GM12878 (cell line): ENCODE measurements at regions not wholly inside any gene's neighbourhood (a gene's known extent, or its start where the extent isn't known, plus 50 kb on each side); places are given as distances from the start of the nearest gene placed in this dataset.

ENCODE experiments used
- ATAC-seq: fragments of 200-7000 bp; cut with Tn5 transposase; 3 replicates; pipeline ENCODE4 v1.9.1; 2020; ENCODE audit warnings: mild to moderate bottlenecking, moderate library complexity
- BruUV-seq: library from RNA; stranded (reverse); fragments of 400-500 nt; replicated peaks from 2 replicates; lab custom pipeline; 2021; lab: Mats Ljungman, UMichigan
- CTCF ChIA-PET: fragments of 300-600 bp; sonication (Branson Sonifier 250); formaldehyde crosslinking; extraction: SDS; loops from one replicate; lab custom pipeline; 2021; ENCODE audit warnings: inconsistent platforms; lab: Yijun Ruan, JAX
- POLR2A ChIA-PET: fragments of 350-600 bp; formaldehyde crosslinking; extraction: SDS; loops from one replicate; lab custom pipeline; 2021; ENCODE audit warnings: inconsistent platforms; lab: Charles Lee
- RAD21 ChIA-PET: fragments of 300-600 bp; sonication (Branson Sonifier 250); formaldehyde crosslinking; loops from one replicate; lab custom pipeline; 2023; ENCODE audit warnings: antibody characterized with exemption; ENCODE audit not compliant: unreplicated experiment; lab: Charles Lee
- SMC1A ChIA-PET: fragments of 300-600 bp; sonication (Branson Sonifier 250); formaldehyde crosslinking; loops from one replicate; lab custom pipeline; 2023; ENCODE audit not compliant: unreplicated experiment, uncharacterized antibody; lab: Charles Lee
- DNase-seq: peaks from one replicate; pipeline ENCODE4 v3.0.0-alpha.2; 2011; ENCODE audit warnings: low read depth, low spot score
- FAIRE-seq: peaks from 3 replicates; lab custom pipeline; 2011; peaks lifted over from hg19 to GRCh38; lab: Jason Lieb, UNC
- H2AFZ ChIP-seq: 2 replicates; pipeline ENCODE4 v1.6.0; 2011; ENCODE audit warnings: low read depth, low read length, control low read depth; ENCODE audit not compliant: control insufficient read depth
- H3K27ac ChIP-seq: 2 replicates; pipeline ENCODE4 v1.5.1; 2011; ENCODE audit warnings: control low read depth; ENCODE audit not compliant: control insufficient read depth, insufficient read depth
- H3K27me3 ChIP-seq, 2 experiments: replicated peaks in 1 of 2; 2 replicates each; pipeline versions ENCODE4 v1.6.0 to v1.6.1; 2011; ENCODE audit warnings: low read length in 1 of 2; ENCODE audit not compliant: control insufficient read depth in 2 of 2, insufficient read depth in 2 of 2
- H3K36me3 ChIP-seq, 2 experiments: 2 replicates each; pipeline ENCODE4 v1.5.1; 2011; ENCODE audit warnings: low read length in 1 of 2; ENCODE audit not compliant: control insufficient read depth in 2 of 2, insufficient read depth in 2 of 2
- H3K4me1 ChIP-seq: 2 replicates; pipeline ENCODE4 v1.6.1; 2011; ENCODE audit warnings: mild to moderate bottlenecking, low read length, moderate library complexity, mixed read lengths; ENCODE audit not compliant: control insufficient read depth, insufficient read depth
- H3K4me2 ChIP-seq: 2 replicates; pipeline ENCODE4 v1.6.0; 2011; ENCODE audit warnings: control low read depth; ENCODE audit not compliant: control insufficient read depth, insufficient read depth
- H3K4me3 ChIP-seq: fragments of 200-600 bp; sonication (generic); 2 replicates; pipeline ENCODE4 v1.5.1; 2016
- H3K79me2 ChIP-seq: 2 replicates; pipeline ENCODE4 v1.6.0; 2011; ENCODE audit warnings: low read length; ENCODE audit not compliant: control insufficient read depth, insufficient read depth
- H3K9ac ChIP-seq: 2 replicates; pipeline ENCODE4 v1.8.0; 2011; ENCODE audit warnings: low read length, control low read depth, mixed read lengths; ENCODE audit not compliant: control insufficient read depth, insufficient read depth
- H3K9me3 ChIP-seq: replicated peaks from 3 replicates; pipeline ENCODE4 v1.5.1; 2011; ENCODE audit warnings: mild to moderate bottlenecking, low read length; ENCODE audit not compliant: control insufficient read depth, insufficient read depth
- H4K20me1 ChIP-seq: 2 replicates; pipeline ENCODE4 v1.6.0; 2011; ENCODE audit not compliant: control insufficient read depth, insufficient read depth
- ASH2L ChIP-seq: fragments of 300-600, 200-600 bp; sonication (generic); IDR thresholded peaks from 2 replicates; pipeline ENCODE4 v1.6.1; 2017; ENCODE audit warnings: low read depth, mild to moderate bottlenecking, borderline replicate concordance
- CHD2 ChIP-seq: IDR thresholded peaks from 2 replicates; pipeline ENCODE4 v1.6.1; 2011; ENCODE audit warnings: low read depth, low read length, improper control_type of control experiment, borderline replicate concordance
- IRF4 ChIP-seq: IDR thresholded peaks from 2 replicates; pipeline ENCODE4 v1.6.1; 2011; ENCODE audit warnings: low read depth, low read length
- KDM1A ChIP-seq: fragments of 200-600 bp; sonication (generic); IDR thresholded peaks from 2 replicates; pipeline ENCODE4 v1.6.1; 2016; ENCODE audit warnings: borderline replicate concordance
- NRF1 ChIP-seq: conservative IDR thresholded peaks from 2 replicates; pipeline ENCODE4 v1.6.1; 2011; ENCODE audit warnings: mild to moderate bottlenecking, low read depth, low read length, improper control_type of control experiment
- PML ChIP-seq: IDR thresholded peaks from 2 replicates; pipeline ENCODE4 v1.6.1; 2012; ENCODE audit warnings: low read length, inconsistent platforms
- SMAD1 ChIP-seq: fragments of 450-650 bp; IDR thresholded peaks from 2 replicates; pipeline ENCODE4 v1.6.1; 2018; ENCODE audit warnings: mild to moderate bottlenecking, low read depth; ENCODE audit not compliant: partially characterized antibody
- WGBS: methylation state at CpG from one replicate; pipeline ENCODE4 v1.1.6; 2016; ENCODE audit warnings: low lambda C conversion rate; ENCODE audit not compliant: insufficient replicate concordance, insufficient coverage; ENCODE audit errors: missing lambda C conversion rate; 5-methylcytosine and 5-hydroxymethylcytosine counted together
- in situ Hi-C: fragments of 300-500 bp; cut with MboI; formaldehyde crosslinking; loops from 9 replicates; pipeline ENCODE4 v1.14.3; 2018; ENCODE audit warnings: mixed read lengths
- intact Hi-C: fragments of 100-400 bp; cut with micrococcal nuclease; formaldehyde crosslinking; loops from one replicate; pipeline ENCODE4 v1.14.2; 2022; ENCODE audit not compliant: unreplicated experiment
- TF ChIP-seq, protein P1 (sequence below): IDR thresholded peaks from 2 replicates; pipeline ENCODE4 v1.6.1; 2012; ENCODE audit warnings: low read depth, low read length, improper control_type of control experiment

DNA sequence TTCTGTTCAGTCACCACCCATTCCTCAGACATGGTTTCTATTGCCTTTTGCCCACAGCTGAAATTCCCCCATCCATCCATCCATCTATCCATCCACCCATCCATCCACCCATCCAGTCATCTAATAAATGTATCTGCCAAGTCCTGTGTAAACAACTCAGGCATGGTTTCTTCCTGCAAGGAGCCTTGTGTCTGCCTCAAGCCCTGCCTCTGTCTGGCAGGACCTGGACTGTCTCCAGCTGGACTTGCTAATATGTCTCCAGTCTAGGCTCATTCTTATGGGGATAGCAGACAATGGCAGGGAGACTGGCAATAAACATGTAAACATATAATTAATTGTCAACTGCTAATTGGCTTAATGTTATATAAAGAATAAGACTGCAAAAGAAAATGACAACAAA, 64.7 kb upstream of the AMPD3 start (continued):
- TF ChIP-seq KDM1A (no peak), PML (no peak), SMAD1 (no peak)

DNA sequence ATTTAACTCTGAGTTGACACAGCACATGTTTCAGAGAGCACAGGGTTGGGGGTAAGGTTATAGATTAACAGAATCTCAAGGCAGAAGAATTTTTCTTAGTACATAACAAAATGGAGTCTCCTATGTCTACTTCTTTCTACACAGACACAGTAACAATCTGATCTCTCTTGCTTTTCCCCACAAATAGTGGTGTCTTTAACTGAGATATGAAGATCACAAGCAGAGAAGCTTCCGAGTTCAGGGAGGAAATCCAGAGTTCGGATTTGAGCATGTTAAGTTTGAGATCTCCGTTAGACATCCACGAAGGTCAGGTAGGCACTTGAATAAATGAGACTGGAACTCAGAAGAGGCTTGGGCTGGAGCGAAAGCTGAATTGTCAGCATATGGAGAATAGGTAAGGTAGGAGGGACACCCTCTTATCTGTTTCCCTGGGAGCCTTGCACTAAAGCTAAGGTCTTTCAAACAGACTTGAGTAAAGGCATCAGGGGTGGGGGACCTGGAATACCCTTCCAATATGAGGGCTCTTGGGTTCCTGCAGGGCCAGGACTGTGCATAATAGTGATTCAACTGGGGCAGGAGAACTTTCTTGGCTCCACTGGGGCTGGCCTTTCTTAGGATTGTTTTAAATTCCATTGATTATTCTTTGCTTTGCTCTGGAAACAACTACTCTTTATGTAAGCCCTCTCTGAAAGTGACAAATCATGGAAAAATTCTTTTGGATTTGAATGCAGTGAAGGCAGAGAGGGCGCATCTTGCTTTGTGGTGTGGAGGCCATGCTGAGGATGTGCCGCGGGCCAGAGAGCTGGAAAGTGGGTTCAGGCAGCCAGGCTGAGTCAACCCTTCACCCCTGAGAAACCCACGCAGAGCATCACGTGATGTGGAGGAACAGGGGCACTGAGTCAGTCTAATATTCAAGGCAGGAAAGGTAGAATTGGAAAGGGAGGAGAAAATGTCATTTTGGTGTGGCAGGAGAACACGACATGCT, 62.7 kb upstream of the AMPD3 start:
- RAD21 ChIA-PET = no interaction called here
- no peak overlapping the region for H2AFZ ChIP-seq
- CTCF ChIA-PET = interaction anchor here (0.6 to 2.2 kb wide), 2 partner anchors 14 to 26 kb away, joined by 4 to 6 read pairs; no protein-coding TSS in a partner anchor
- no peaks in the 10 kb centered on the region for H3K9me3 ChIP-seq
- H3K27me3 ChIP-seq = peaks cover 0 to 6% of the 10 kb centered on the region in 2 experiments; a peak in 3 of 4 replicates
- H3K9ac ChIP-seq = no peak overlapping the region
- SMC1A ChIA-PET = interaction anchor here (1.1 kb wide), 1 partner anchor 12 kb away, joined by 4 read pairs; no protein-coding TSS in a partner anchor
- WGBS = 19% methylated on average over 11 of the region's 11 CpGs
- DNase-seq = no peak
- FAIRE-seq = no peak
- no peaks in the 10 kb centered on the region for H3K36me3 ChIP-seq
- in situ Hi-C loops (no loop called here), intact Hi-C loops (no loop called here)
- BruUV-seq = no TSS peak
- H3K79me2 ChIP-seq = no peaks in the 10 kb centered on the region
- POLR2A ChIA-PET = interaction anchor here (0.9 kb wide), 1 partner anchor 335 kb away, joined by 3 read pairs; no protein-coding TSS in a partner anchor
- TF ChIP-seq IRF4 (no peak), ASH2L (no peak), NRF1 (no peak), CHD2 (no peak)
- TF ChIP-seq, protein P1, sequence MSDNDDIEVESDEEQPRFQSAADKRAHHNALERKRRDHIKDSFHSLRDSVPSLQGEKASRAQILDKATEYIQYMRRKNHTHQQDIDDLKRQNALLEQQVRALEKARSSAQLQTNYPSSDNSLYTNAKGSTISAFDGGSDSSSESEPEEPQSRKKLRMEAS = no peak
- no peak overlapping the region for H3K4me3 ChIP-seq
- no peak overlapping the region for H3K27ac ChIP-seq
- H3K4me1 ChIP-seq = no peaks in the 10 kb centered on the region
- no peak for ATAC-seq
- no peak overlapping the region for H3K4me2 ChIP-seq
- H4K20me1 ChIP-seq = no peaks in the 10 kb centered on the region
